HG02763 (cell line): ENCODE measurements at regions not wholly inside any gene's neighbourhood (a gene's known extent, or its start where the extent isn't known, plus 50 kb on each side); places are given as distances from the start of the nearest gene placed in this dataset.
"Not testable (repeated sequence)": the region's sequence is repeated elsewhere in the genome, so short reads cannot be mapped to it uniquely, and the experiment has no call there.

Source experiments
- ATAC-seq: cut with Tn5 transposase; IDR thresholded peaks from one replicate; pipeline ENCODE4 v1.9.1; 2021; ENCODE audit warnings: mild to moderate bottlenecking, moderate library complexity; ENCODE audit not compliant: unreplicated experiment

DNA sequence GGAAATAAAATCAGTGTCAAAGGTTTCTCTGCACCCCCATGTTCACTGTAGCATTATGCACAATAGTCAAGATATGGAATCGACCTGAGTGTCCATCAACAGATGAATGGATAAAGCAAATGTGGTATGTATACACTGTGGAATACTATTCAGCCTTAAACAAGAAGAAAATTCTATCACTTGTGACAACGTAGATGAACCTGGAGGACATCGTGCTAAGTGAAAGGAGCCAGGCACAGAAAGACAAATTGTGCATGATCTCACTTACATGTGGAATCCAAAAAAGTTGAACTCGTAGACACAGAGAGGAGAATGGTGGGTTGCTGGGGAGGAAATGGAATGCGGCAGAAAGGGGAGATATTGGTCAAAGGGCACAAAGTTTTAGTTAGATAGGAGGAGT is 136.3 kb upstream of the ESR1 start:
- ATAC-seq: no peak

- ATAC-seq: no peak
Observed at GRCh38 chr6:151674578-151674977, 132.9 kb upstream of the ESR1 start.

DNA sequence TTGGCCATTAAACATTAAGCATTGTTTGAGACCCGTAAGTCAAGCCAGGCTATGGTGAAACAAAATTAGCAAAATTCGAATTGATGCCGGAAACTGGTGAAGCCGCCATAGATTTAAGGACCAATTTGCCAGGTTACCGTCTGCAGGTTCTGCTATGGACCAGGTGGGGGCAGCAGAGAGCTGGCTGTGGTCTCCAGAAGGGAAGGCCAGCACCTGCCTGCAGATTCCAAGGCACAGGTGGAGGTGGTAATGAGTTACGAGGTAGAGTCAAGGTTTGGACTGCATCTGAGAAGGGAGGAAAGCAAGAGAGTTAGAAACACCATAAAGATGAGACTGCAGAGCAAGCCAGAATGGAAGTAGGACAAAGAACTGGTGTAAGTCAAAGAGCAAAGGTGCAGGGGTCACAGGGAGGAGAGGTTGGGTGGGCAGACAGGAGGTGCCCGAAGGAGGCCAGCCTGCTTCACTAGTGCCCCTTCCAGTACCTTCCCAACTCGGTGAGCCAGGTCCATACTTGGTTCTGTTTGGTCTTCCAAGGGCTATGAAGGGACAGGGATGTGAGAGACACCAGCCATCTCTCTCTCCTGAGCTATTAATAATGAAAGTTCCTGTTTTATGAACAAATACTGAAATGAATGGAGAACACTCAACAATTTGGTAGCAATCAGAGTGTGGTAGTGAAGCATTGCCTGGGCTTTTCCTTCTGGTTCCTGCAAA is 131.6 kb upstream of the ESR1 start:
- peak; percentile 83 for ATAC-seq

GRCh38 chr6:151676460-151676945 is 131.0 kb upstream of the ESR1 start:
- ATAC-seq: no peak

GRCh38 chr6:151677404-151677803 is 130.1 kb upstream of the ESR1 start:
- ATAC-seq: no peak

- ATAC-seq: no peak
Observed at GRCh38 chr6:151679081-151679480, 128.4 kb upstream of the ESR1 start.

DNA sequence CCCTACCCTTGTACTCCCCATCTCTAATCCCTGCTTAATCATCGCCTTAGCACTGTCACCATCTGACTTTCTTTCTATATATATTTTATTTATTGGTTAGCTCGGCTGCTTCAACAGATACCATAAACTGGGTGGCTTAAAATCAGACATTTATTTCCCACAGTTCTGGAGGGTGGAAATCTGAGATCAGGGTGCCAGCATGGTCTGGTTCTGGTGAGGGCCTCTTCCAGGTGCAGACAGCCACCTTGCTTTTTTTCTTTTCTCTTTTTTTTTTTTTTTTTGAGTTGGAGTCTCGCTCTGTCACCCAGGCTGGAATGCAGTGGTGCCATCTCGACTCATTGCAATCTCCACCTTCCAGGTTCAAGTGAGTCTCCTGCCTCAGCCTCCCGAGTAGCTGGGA is 127.5 kb upstream of the ESR1 start:
- ATAC-seq: no peak

GRCh38 chr6:151680846-151681432 is 126.5 kb upstream of the ESR1 start:
- ATAC-seq: no peak

- no peak for ATAC-seq
Observed at GRCh38 chr6:151681433-151682059, 125.9 kb upstream of the ESR1 start.

- ATAC-seq: no peak
Observed at GRCh38 chr6:151682251-151682650, 125.2 kb upstream of the ESR1 start.

DNA sequence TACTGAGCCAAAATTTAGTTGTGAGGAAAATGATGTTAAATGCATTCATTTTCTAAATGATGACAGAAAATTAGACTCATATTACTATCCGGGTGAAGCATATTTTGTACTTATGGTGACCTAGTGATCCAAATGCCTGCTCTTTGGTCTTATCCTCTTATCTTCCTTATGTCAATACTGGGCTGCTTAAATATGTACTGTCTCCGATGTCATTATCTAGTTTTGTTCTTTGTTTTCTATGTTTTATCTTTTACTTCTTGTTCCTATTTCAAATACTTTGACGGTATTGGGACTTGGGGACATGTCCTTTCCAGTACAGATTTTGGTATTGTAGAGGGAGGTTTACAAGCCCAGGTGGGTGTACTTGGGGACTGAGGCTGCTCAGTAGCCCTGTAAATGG is 124.6 kb upstream of the ESR1 start:
- no peak for ATAC-seq

DNA sequence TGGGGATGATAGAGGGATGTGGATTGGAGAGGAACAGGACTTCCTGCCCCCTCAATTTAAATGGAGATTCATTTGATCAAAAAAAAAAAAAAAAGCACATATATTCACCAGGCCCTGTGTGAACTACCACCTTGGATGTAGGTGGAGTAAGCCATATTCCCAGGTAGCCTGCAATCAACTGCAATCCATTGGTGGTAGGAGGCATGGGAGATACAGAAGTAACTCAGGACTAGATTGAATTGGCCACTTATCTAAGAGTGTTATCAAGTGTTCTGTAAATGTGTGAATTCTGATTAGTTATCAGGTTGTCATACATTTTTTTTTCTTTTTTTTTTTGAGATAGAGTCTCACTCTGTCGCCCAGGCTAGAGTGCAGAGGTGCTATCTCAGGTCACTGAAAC is 124.1 kb upstream of the ESR1 start:
- ATAC-seq: no peak

GRCh38 chr6:151689499-151690201 is 117.8 kb upstream of the ESR1 start:
- ATAC-seq: no peak

- ATAC-seq: no peak
Observed at GRCh38 chr6:151690303-151690702, 117.2 kb upstream of the ESR1 start.

GRCh38 chr6:151690768-151691562 is 116.5 kb upstream of the ESR1 start:
- peak; percentile 96 for ATAC-seq

- no peak for ATAC-seq
Observed at GRCh38 chr6:151692216-151692615, 115.3 kb upstream of the ESR1 start.

DNA sequence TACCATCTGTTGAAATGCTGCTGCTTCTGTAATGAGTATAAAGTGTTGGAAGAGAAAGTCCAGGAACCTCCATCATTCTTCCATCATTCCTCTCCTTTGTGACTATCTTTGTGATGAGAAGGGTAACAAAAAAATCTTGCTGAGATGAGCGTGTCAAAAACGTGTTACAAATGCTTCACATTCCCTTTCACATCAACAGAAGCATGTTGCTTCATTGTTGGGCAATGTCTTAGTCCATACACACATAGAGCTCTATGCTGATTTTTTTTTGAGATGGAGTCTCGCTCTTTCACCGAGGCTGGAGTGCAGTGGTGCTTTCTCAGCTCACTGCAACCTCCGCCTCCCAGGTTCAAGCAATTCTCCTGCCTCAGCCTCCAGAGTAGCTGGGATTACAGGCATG is 114.1 kb upstream of the ESR1 start:
- ATAC-seq: no peak

- ATAC-seq: no peak
Observed at GRCh38 chr6:151695156-151695555, 112.3 kb upstream of the ESR1 start.

- ATAC-seq: not testable (repeated sequence)
Observed at GRCh38 chr6:151696302-151696701, 111.2 kb upstream of the ESR1 start.

- no peak for ATAC-seq
Observed at GRCh38 chr6:151698931-151699700, 108.4 kb upstream of the ESR1 start.
